MCF 10A (cell line): ENCODE measurements at regions not wholly inside any gene's neighbourhood (a gene's known extent, or its start where the extent isn't known, plus 50 kb on each side); places are given as distances from the start of the nearest gene placed in this dataset.

ENCODE experiments used
- BruUV-seq: library from RNA; stranded (reverse); fragments of 400-500 nt; replicated peaks from 2 replicates; lab custom pipeline; 2021; lab: Mats Ljungman, UMichigan
- CTCF ChIA-PET: fragments of 300-600 bp; sonication (Branson Sonifier 250); formaldehyde crosslinking; extraction: SDS; loops from one replicate; lab custom pipeline; 2021; ENCODE audit warnings: antibody characterized with exemption, inconsistent platforms; lab: Yijun Ruan, JAX
- POLR2A ChIA-PET: fragments of 300-600, 350-650 bp; sonication (Branson Sonifier 250); formaldehyde crosslinking; extraction: SDS; loops from one replicate; lab custom pipeline; 2020; ENCODE audit warnings: antibody characterized with exemption, inconsistent platforms; lab: Yijun Ruan, JAX
- DNase-seq: peaks from one replicate; pipeline ENCODE4 v3.0.0-alpha.2; 2018; ENCODE audit not compliant: unreplicated experiment
- H3K27ac Mint-ChIP-seq: one replicate; pipeline ENCODE4 v1.8.0; 2022; ENCODE audit warnings: mild to moderate bottlenecking, low read depth, mixed read lengths; ENCODE audit not compliant: unreplicated experiment
- H3K27me3 Mint-ChIP-seq: one replicate; pipeline ENCODE4 v1.8.0; 2022; ENCODE audit warnings: mixed read lengths; ENCODE audit not compliant: insufficient read depth, unreplicated experiment
- H3K36me3 Mint-ChIP-seq: one replicate; pipeline ENCODE4 v1.8.0; 2022; ENCODE audit warnings: mild to moderate bottlenecking, moderate library complexity, mixed read lengths; ENCODE audit not compliant: insufficient read depth, unreplicated experiment
- H3K4me1 Mint-ChIP-seq: one replicate; pipeline ENCODE4 v1.8.0; 2022; ENCODE audit warnings: mixed read lengths; ENCODE audit not compliant: insufficient read depth, unreplicated experiment
- H3K4me3 Mint-ChIP-seq: one replicate; pipeline ENCODE4 v1.8.0; 2022; ENCODE audit warnings: mild to moderate bottlenecking, moderate library complexity, mixed read lengths; ENCODE audit not compliant: unreplicated experiment
- H3K9me3 Mint-ChIP-seq: one replicate; pipeline ENCODE4 v1.8.0; 2022; ENCODE audit warnings: mixed read lengths; ENCODE audit not compliant: unreplicated experiment
- CTCF ChIP-seq: fragments of 200-600 bp; IDR thresholded peaks from one replicate; pipeline ENCODE4 v1.8.0; 2022; ENCODE audit warnings: antibody characterized with exemption, mild to moderate bottlenecking; ENCODE audit not compliant: unreplicated experiment
- intact Hi-C: fragments of 100-400 bp; cut with micrococcal nuclease; formaldehyde crosslinking; loops from 2 replicates; pipeline ENCODE4 v1.14.1; 2022

GRCh38 chr3:109887293-109887692 is 549.9 kb upstream of the DPPA4 start:
- DNase-seq = no peak
- Mint-ChIP-seq H3K9me3 (peaks cover 7% of the 10 kb centered on the region), H3K4me3 (no peak overlapping the region), H3K27me3 (no peaks in the 10 kb centered on the region), H3K36me3 (no peaks in the 10 kb centered on the region), H3K4me1 (no peaks in the 10 kb centered on the region), H3K27ac (no peak overlapping the region)
- no peak for TF ChIP-seq CTCF
- ChIA-PET POLR2A (no interaction called here), CTCF (no interaction called here)
- BruUV-seq = no TSS peak
- intact Hi-C loops = no loop called here

DNA sequence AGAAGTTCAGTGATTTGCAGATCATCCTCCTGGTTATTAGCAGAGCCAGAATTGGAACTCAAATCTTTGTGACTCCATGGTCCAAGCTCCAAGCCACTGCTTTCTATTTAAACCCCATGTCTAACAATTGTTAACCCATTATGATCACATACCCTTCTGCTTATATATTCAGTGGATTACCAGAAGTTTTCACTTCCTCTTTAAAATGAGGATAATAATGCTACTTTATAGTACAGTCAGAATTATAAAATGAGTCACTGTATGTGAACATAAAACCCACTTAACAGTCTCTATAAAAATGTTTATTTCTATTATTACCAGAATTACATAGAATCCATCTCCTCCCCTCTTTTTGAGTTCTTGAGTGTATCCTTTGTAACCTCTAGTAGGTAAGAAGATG is 550.7 kb upstream of the DPPA4 start:
- H3K4me1 Mint-ChIP-seq = no peaks in the 10 kb centered on the region
- no peaks in the 10 kb centered on the region for H3K27me3 Mint-ChIP-seq
- H3K4me3 Mint-ChIP-seq = no peak overlapping the region
- ChIA-PET CTCF (no interaction called here), POLR2A (no interaction called here)
- BruUV-seq = no TSS peak
- H3K36me3 Mint-ChIP-seq = no peaks in the 10 kb centered on the region
- DNase-seq = no peak
- no peak for TF ChIP-seq CTCF
- intact Hi-C loops = no loop called here
- H3K27ac Mint-ChIP-seq = no peak overlapping the region
- H3K9me3 Mint-ChIP-seq = peaks cover 7% of the 10 kb centered on the region

- Mint-ChIP-seq H3K4me1 (no peaks in the 10 kb centered on the region), H3K9me3 (no peaks in the 10 kb centered on the region), H3K27ac (no peak overlapping the region), H3K36me3 (no peaks in the 10 kb centered on the region), H3K4me3 (no peak overlapping the region), H3K27me3 (no peaks in the 10 kb centered on the region)
- DNase-seq = no peak
- no peak for TF ChIP-seq CTCF
- ChIA-PET CTCF (no interaction called here), POLR2A (interaction anchor here (1.0 kb wide), 1 partner anchor 29 kb away, joined by 3 read pairs; no protein-coding TSS in a partner anchor)
- intact Hi-C loops = loop anchor here (10.0 kb wide), 1 partner anchor 327 kb away; no protein-coding TSS in a partner anchor
- no TSS peak for BruUV-seq
These were observed 560.4 kb upstream of the DPPA4 start for GRCh38 chr3:109897734-109898133.

- ChIA-PET CTCF (interaction anchor here (0.5 to 0.7 kb wide), 2 partner anchors 115 to 627 kb away, joined by 3 read pairs; no protein-coding TSS in a partner anchor), POLR2A (no interaction called here)
- no peak overlapping the region for H3K27ac Mint-ChIP-seq
- TF ChIP-seq CTCF = no peak
- H3K36me3 Mint-ChIP-seq = no peaks in the 10 kb centered on the region
- H3K4me1 Mint-ChIP-seq = no peaks in the 10 kb centered on the region
- intact Hi-C loops = loop anchor here (10.0 kb wide), 1 partner anchor 325 kb away; no protein-coding TSS in a partner anchor
- DNase-seq = no peak
- no TSS peak for BruUV-seq
- no peaks in the 10 kb centered on the region for H3K27me3 Mint-ChIP-seq
- no peak overlapping the region for H3K4me3 Mint-ChIP-seq
- H3K9me3 Mint-ChIP-seq = no peaks in the 10 kb centered on the region
These were observed 562.6 kb upstream of the DPPA4 start for GRCh38 chr3:109899925-109900324.
